GM18519 (cell line): ENCODE measurements at regions not wholly inside any gene's neighbourhood (a gene's known extent, or its start where the extent isn't known, plus 50 kb on each side); places are given as distances from the start of the nearest gene placed in this dataset.
"Not testable (repeated sequence)": the region's sequence is repeated elsewhere in the genome, so short reads cannot be mapped to it uniquely, and the experiment has no call there.

Experiments
- ATAC-seq: cut with Tn5 transposase; IDR thresholded peaks from one replicate; pipeline ENCODE4 v1.9.1; 2021; ENCODE audit warnings: mild to moderate bottlenecking, moderate library complexity; ENCODE audit not compliant: unreplicated experiment, low FRiP score

GRCh38 chr1:234924450-234925355, 203.9 kb downstream of the TOMM20 start:
- ATAC-seq, result no peak

- no peak for ATAC-seq
Measured at GRCh38 chr1:234923626-234924025, 205.0 kb downstream of the TOMM20 start.

- no peak for ATAC-seq
Measured at GRCh38 chr1:234922987-234923386, 205.7 kb downstream of the TOMM20 start.

GRCh38 chr1:234921266-234922062, 207.2 kb downstream of the TOMM20 start:
- no peak for ATAC-seq

- ATAC-seq, result no peak
Measured at GRCh38 chr1:234920843-234921140, 207.8 kb downstream of the TOMM20 start.

- no peak for ATAC-seq
Measured at GRCh38 chr1:234920136-234920842, 208.3 kb downstream of the TOMM20 start.

GRCh38 chr1:234918961-234919761, 209.5 kb downstream of the TOMM20 start:
- ATAC-seq, result no peak

GRCh38 chr1:234918181-234918841, 210.3 kb downstream of the TOMM20 start:
- no peak for ATAC-seq

GRCh38 chr1:234917495-234918180, 211.0 kb downstream of the TOMM20 start:
- no peak for ATAC-seq

GRCh38 chr1:234916840-234917239, 211.8 kb downstream of the TOMM20 start:
- no peak for ATAC-seq

- no peak for ATAC-seq
Measured at GRCh38 chr1:234915924-234916675, 212.5 kb downstream of the TOMM20 start.

- ATAC-seq, result no peak
Measured at GRCh38 chr1:234914606-234915290, 213.9 kb downstream of the TOMM20 start.

- ATAC-seq, result no peak
Measured at GRCh38 chr1:234913771-234914170, 214.9 kb downstream of the TOMM20 start.

GRCh38 chr1:234913278-234913649, 215.4 kb downstream of the TOMM20 start:
- ATAC-seq, result no peak

- ATAC-seq, result no peak
Measured at GRCh38 chr1:234912548-234913277, 215.9 kb downstream of the TOMM20 start.

GRCh38 chr1:234911787-234912186, 216.8 kb downstream of the TOMM20 start:
- ATAC-seq, result no peak

GRCh38 chr1:234911136-234911535, 217.5 kb downstream of the TOMM20 start:
- not testable (repeated sequence) for ATAC-seq
